ENCODE measurements at regions not wholly inside any gene's neighbourhood (a gene's known extent, or its start where the extent isn't known, plus 50 kb on each side); places are given as distances from the start of the nearest gene placed in this dataset.

DNA sequence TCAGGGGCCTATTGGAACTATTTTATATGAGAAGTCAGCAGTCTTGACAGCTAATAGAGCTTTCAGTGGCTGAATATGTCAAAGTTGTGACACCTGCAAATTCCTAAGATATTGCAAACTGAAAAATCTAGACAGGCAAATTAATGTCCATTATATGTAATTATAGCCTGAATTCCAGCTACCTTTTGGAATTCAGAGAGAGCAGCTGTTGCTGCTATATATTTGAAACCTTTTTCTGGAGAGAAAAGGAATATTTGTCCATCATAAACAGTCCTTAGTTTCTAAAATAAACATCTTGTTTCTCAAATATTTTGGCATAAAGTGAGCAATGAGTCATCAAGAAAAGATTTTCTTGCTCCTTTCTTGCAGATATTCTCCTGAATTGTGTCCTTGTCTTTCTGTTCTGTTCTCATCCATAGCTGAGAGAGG is 408.9 kb upstream of the SEMA3D start:
- TF ChIP-seq POLR2A (IDR thresholded peaks at IDR 0.05): no peak
- TF ChIP-seq, protein P1, sequence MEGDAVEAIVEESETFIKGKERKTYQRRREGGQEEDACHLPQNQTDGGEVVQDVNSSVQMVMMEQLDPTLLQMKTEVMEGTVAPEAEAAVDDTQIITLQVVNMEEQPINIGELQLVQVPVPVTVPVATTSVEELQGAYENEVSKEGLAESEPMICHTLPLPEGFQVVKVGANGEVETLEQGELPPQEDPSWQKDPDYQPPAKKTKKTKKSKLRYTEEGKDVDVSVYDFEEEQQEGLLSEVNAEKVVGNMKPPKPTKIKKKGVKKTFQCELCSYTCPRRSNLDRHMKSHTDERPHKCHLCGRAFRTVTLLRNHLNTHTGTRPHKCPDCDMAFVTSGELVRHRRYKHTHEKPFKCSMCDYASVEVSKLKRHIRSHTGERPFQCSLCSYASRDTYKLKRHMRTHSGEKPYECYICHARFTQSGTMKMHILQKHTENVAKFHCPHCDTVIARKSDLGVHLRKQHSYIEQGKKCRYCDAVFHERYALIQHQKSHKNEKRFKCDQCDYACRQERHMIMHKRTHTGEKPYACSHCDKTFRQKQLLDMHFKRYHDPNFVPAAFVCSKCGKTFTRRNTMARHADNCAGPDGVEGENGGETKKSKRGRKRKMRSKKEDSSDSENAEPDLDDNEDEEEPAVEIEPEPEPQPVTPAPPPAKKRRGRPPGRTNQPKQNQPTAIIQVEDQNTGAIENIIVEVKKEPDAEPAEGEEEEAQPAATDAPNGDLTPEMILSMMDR (IDR thresholded peaks at IDR 0.05): no peak
- TF ChIP-seq POLR2AphosphoS5 (IDR thresholded peaks at IDR 0.05): no peak

Measured in breast epithelium (tissue), 3 donors.